C4-2B (cell line): ENCODE measurements at regions not wholly inside any gene's neighbourhood (a gene's known extent, or its start where the extent isn't known, plus 50 kb on each side); places are given as distances from the start of the nearest gene placed in this dataset.
"Not testable (repeated sequence)": the region's sequence is repeated elsewhere in the genome, so short reads cannot be mapped to it uniquely, and the experiment has no call there.

ENCODE experiments used
- H3K27ac ChIP-seq: fragments of 450-650 bp; 2 replicates; pipeline ENCODE4 v1.5.1; 2017
- CTCF ChIP-seq: fragments of 450-650 bp; conservative IDR thresholded peaks from 2 replicates; pipeline ENCODE4 v1.5.1; 2017; ENCODE audit warnings: mild to moderate bottlenecking
- ZFX ChIP-seq: fragments of 450-650 bp; IDR thresholded peaks from 2 replicates; pipeline ENCODE4 v1.6.1; 2017

- TF ChIP-seq ZFX (no peak), CTCF (no peak)
- H3K27ac ChIP-seq, result no peak overlapping the region
These were observed 502.4 kb upstream of the ATP2B1 start for GRCh38 chr12:90211017-90211416.

GRCh38 chr12:90209029-90209428 lies 500.4 kb upstream of the ATP2B1 start:
- H3K27ac ChIP-seq, result no peak overlapping the region
- TF ChIP-seq ZFX (no peak), CTCF (no peak)

- H3K27ac ChIP-seq, result not testable (repeated sequence)
These were observed 499.7 kb upstream of the ATP2B1 start for GRCh38 chr12:90208379-90208778.

- H3K27ac ChIP-seq, result no peak overlapping the region
- TF ChIP-seq CTCF, result no peak
- TF ChIP-seq ZFX, result no peak
These were observed 499.2 kb upstream of the ATP2B1 start for GRCh38 chr12:90207799-90208198.

- no peak overlapping the region for H3K27ac ChIP-seq
- TF ChIP-seq ZFX (no peak), CTCF (no peak)
These were observed 496.5 kb upstream of the ATP2B1 start for GRCh38 chr12:90205165-90205564.

GRCh38 chr12:90203556-90203955 lies 494.9 kb upstream of the ATP2B1 start:
- TF ChIP-seq CTCF, result no peak
- TF ChIP-seq ZFX, result no peak

GRCh38 chr12:90199006-90199405 lies 490.4 kb upstream of the ATP2B1 start:
- H3K27ac ChIP-seq, result no peak overlapping the region
- no peak for TF ChIP-seq ZFX
- no peak for TF ChIP-seq CTCF

More at GRCh38 chr12:90203556-90203955, 494.9 kb upstream of the ATP2B1 start:
- H3K27ac ChIP-seq, result no peak overlapping the region

- no peak for TF ChIP-seq ZFX
- no peak for TF ChIP-seq CTCF
- H3K27ac ChIP-seq, result no peak overlapping the region
These were observed 484.9 kb upstream of the ATP2B1 start for GRCh38 chr12:90193500-90193899.
